Retinal pigment epithelial cell (primary cell): ENCODE measurements at regions not wholly inside any gene's neighbourhood (a gene's known extent, or its start where the extent isn't known, plus 50 kb on each side); places are given as distances from the start of the nearest gene placed in this dataset.
"Not testable (repeated sequence)": the region's sequence is repeated elsewhere in the genome, so short reads cannot be mapped to it uniquely, and the experiment has no call there.

Experiments
- DNase-seq: peaks from one replicate; pipeline ENCODE4 v3.0.0-alpha.2; 2010; ENCODE audit warnings: low read depth
- H3K4me3 ChIP-seq: 2 replicates; pipeline ENCODE4 v1.5.1; 2011; ENCODE audit warnings: mild to moderate bottlenecking, low read length, control low read depth, moderate library complexity
- CTCF ChIP-seq: conservative IDR thresholded peaks from 2 replicates; pipeline ENCODE4 v1.5.1; 2011; ENCODE audit warnings: low read depth, low read length, control low read depth, inconsistent platforms

GRCh38 chr1:41978986-41979385 is 60.3 kb upstream of the HIVEP3 start:
- DNase-seq: no peak
- H3K4me3 ChIP-seq: no peak overlapping the region
- TF ChIP-seq CTCF: no peak

GRCh38 chr1:41977326-41977725 is 58.6 kb upstream of the HIVEP3 start:
- no peak for TF ChIP-seq CTCF
- no peak for DNase-seq
- no peak overlapping the region for H3K4me3 ChIP-seq

GRCh38 chr1:41976671-41977070 is 57.9 kb upstream of the HIVEP3 start:
- no peak for DNase-seq

GRCh38 chr1:41975850-41976569 is 57.3 kb upstream of the HIVEP3 start:
- no peak for DNase-seq
- TF ChIP-seq CTCF: no peak
- no peak overlapping the region for H3K4me3 ChIP-seq

More at GRCh38 chr1:41976671-41977070, 57.9 kb upstream of the HIVEP3 start:
- no peak overlapping the region for H3K4me3 ChIP-seq
- no peak for TF ChIP-seq CTCF

GRCh38 chr1:41975121-41975520 is 56.4 kb upstream of the HIVEP3 start:
- no peak for TF ChIP-seq CTCF
- no peak overlapping the region for H3K4me3 ChIP-seq
- DNase-seq: no peak

- DNase-seq, H3K4me3 ChIP-seq: not testable (repeated sequence)
Observed at GRCh38 chr1:41968557-41968956, 49.8 kb upstream of the HIVEP3 start.
